ENCODE measurements at regions not wholly inside any gene's neighbourhood (a gene's known extent, or its start where the extent isn't known, plus 50 kb on each side); places are given as distances from the start of the nearest gene placed in this dataset.

GRCh38 chr7:68792351-68792750, 805.9 kb upstream of the AUTS2 start:
- Mint-ChIP-seq H3K36me3 (ENCODE audit: unreplicated experiment) (no peaks in the 10 kb centered on the region), H3K27me3 (ENCODE audit: unreplicated experiment) (no peaks in the 10 kb centered on the region), H3K27ac (ENCODE audit: unreplicated experiment) (no peak overlapping the region), H3K4me3 (ENCODE audit: unreplicated experiment) (no peak overlapping the region), H3K4me1 (ENCODE audit: low read depth, unreplicated experiment) (no peaks in the 10 kb centered on the region), H3K9me3 (ENCODE audit: unreplicated experiment) (no peaks in the 10 kb centered on the region)
- no peak for DNase-seq
- no peak for TF ChIP-seq CTCF (IDR thresholded peaks at IDR 0.05; ENCODE audit: partially characterized antibody, unreplicated experiment)

- Mint-ChIP-seq H3K9me3 (ENCODE audit: unreplicated experiment) (no peaks in the 10 kb centered on the region), H3K27ac (ENCODE audit: unreplicated experiment) (no peak overlapping the region), H3K27me3 (ENCODE audit: unreplicated experiment) (no peaks in the 10 kb centered on the region), H3K4me1 (ENCODE audit: low read depth, unreplicated experiment) (no peaks in the 10 kb centered on the region), H3K36me3 (ENCODE audit: unreplicated experiment) (no peaks in the 10 kb centered on the region), H3K4me3 (ENCODE audit: unreplicated experiment) (no peak overlapping the region)
- DNase-seq, result no peak
- TF ChIP-seq CTCF (IDR thresholded peaks at IDR 0.05; ENCODE audit: partially characterized antibody, unreplicated experiment), result no peak
These were observed 804.8 kb upstream of the AUTS2 start for GRCh38 chr7:68793513-68793912.

GRCh38 chr7:68800316-68800715, 798.0 kb upstream of the AUTS2 start:
- no peak overlapping the region for H3K4me3 Mint-ChIP-seq (ENCODE audit: unreplicated experiment)
- no peak for DNase-seq
- no peaks in the 10 kb centered on the region for H3K4me1 Mint-ChIP-seq (ENCODE audit: low read depth, unreplicated experiment)
- H3K9me3 Mint-ChIP-seq (ENCODE audit: unreplicated experiment), result peaks cover 4% of the 10 kb centered on the region
- no peak for TF ChIP-seq CTCF (IDR thresholded peaks at IDR 0.05; ENCODE audit: partially characterized antibody, unreplicated experiment)
- H3K27ac Mint-ChIP-seq (ENCODE audit: unreplicated experiment), result no peak overlapping the region
- H3K27me3 Mint-ChIP-seq (ENCODE audit: unreplicated experiment), result no peaks in the 10 kb centered on the region
- H3K36me3 Mint-ChIP-seq (ENCODE audit: unreplicated experiment), result no peaks in the 10 kb centered on the region

GRCh38 chr7:68805159-68805558, 793.1 kb upstream of the AUTS2 start:
- no peak for TF ChIP-seq CTCF (IDR thresholded peaks at IDR 0.05; ENCODE audit: partially characterized antibody, unreplicated experiment)
- no peaks in the 10 kb centered on the region for H3K36me3 Mint-ChIP-seq (ENCODE audit: unreplicated experiment)
- peaks cover 4% of the 10 kb centered on the region for H3K9me3 Mint-ChIP-seq (ENCODE audit: unreplicated experiment)
- DNase-seq, result no peak
- no peak overlapping the region for H3K4me3 Mint-ChIP-seq (ENCODE audit: unreplicated experiment)
- no peaks in the 10 kb centered on the region for H3K4me1 Mint-ChIP-seq (ENCODE audit: low read depth, unreplicated experiment)
- H3K27me3 Mint-ChIP-seq (ENCODE audit: unreplicated experiment), result peaks cover 2% of the 10 kb centered on the region
- no peak overlapping the region for H3K27ac Mint-ChIP-seq (ENCODE audit: unreplicated experiment)

- peaks cover 5% of the 10 kb centered on the region for H3K36me3 Mint-ChIP-seq (ENCODE audit: unreplicated experiment)
- H3K9me3 Mint-ChIP-seq (ENCODE audit: unreplicated experiment), result no peaks in the 10 kb centered on the region
- H3K27ac Mint-ChIP-seq (ENCODE audit: unreplicated experiment), result no peak overlapping the region
- H3K27me3 Mint-ChIP-seq (ENCODE audit: unreplicated experiment), result peaks cover 2% of the 10 kb centered on the region
- DNase-seq, result no peak
- H3K4me1 Mint-ChIP-seq (ENCODE audit: low read depth, unreplicated experiment), result no peaks in the 10 kb centered on the region
- no peak overlapping the region for H3K4me3 Mint-ChIP-seq (ENCODE audit: unreplicated experiment)
- TF ChIP-seq CTCF (IDR thresholded peaks at IDR 0.05; ENCODE audit: partially characterized antibody, unreplicated experiment), result no peak
These were observed 790.6 kb upstream of the AUTS2 start for GRCh38 chr7:68807666-68808065.
